GM06990 (cell line): ENCODE measurements at regions not wholly inside any gene's neighbourhood (a gene's known extent, or its start where the extent isn't known, plus 50 kb on each side); places are given as distances from the start of the nearest gene placed in this dataset.

Source experiments
- DNase-seq: peaks from one replicate; pipeline ENCODE4 v3.0.0-alpha.2; 2011; ENCODE audit not compliant: insufficient read length; ENCODE audit errors: extremely low read depth
- H3K27me3 ChIP-seq: replicated peaks from 2 replicates; pipeline ENCODE4 v1.6.0; 2011; ENCODE audit warnings: low read length; ENCODE audit not compliant: control insufficient read depth, insufficient read depth
- H3K36me3 ChIP-seq: 2 replicates; pipeline ENCODE4 v1.5.1; 2011; ENCODE audit warnings: low read length; ENCODE audit not compliant: control insufficient read depth, insufficient read depth
- H3K4me3 ChIP-seq: replicated peaks from 2 replicates; pipeline ENCODE4 v1.5.1; 2011; ENCODE audit warnings: low read depth, mild to moderate bottlenecking, control low read depth, low read length
- TF ChIP-seq, protein P1 (sequence below): IDR thresholded peaks from 2 replicates; pipeline ENCODE4 v1.5.1; 2011; ENCODE audit warnings: low read length, control low read depth, mild to moderate bottlenecking, inconsistent platforms; ENCODE audit not compliant: insufficient read depth, poor library complexity, severe bottlenecking

DNA sequence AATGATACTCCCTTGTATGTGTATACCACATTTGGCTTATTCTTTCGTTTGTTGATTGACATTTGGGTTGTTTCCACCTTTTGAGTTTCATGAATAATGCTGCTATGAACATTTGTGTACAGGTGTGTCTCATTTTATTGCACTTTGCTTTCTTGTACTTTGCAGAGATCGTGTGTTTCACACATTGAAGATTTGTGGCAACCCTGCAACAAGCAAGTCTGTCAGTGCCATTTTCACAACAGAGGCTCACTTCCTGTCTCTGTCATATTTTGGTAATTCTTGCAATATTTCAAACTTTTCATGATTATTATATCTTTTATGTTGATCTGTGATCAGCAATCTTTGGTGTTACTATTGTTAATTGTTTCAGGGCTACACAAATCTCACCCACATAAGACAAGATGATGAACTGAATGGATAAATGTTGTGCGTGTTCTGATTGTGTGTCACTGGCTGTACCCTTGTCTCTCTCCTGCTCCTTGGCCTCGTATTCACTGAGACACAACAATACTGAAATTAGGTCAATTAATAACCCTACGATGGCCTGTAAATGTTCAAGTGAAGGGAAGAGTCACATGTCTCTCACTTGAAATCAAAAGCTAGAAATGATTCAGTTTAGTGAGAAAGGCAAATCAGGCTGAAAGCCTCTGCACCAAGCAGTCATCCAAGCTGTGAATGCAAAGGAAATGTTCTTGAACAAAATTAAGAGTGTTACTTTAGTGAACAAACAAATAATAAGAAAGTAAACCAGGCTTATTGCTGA, 133.6 kb upstream of the JCAD start:
- no peak for DNase-seq
- Histone ChIP-seq H3K36me3 (no peaks in the 10 kb centered on the region), H3K4me3 (no peak overlapping the region), H3K27me3 (no peaks in the 10 kb centered on the region)
- TF ChIP-seq, protein P1, sequence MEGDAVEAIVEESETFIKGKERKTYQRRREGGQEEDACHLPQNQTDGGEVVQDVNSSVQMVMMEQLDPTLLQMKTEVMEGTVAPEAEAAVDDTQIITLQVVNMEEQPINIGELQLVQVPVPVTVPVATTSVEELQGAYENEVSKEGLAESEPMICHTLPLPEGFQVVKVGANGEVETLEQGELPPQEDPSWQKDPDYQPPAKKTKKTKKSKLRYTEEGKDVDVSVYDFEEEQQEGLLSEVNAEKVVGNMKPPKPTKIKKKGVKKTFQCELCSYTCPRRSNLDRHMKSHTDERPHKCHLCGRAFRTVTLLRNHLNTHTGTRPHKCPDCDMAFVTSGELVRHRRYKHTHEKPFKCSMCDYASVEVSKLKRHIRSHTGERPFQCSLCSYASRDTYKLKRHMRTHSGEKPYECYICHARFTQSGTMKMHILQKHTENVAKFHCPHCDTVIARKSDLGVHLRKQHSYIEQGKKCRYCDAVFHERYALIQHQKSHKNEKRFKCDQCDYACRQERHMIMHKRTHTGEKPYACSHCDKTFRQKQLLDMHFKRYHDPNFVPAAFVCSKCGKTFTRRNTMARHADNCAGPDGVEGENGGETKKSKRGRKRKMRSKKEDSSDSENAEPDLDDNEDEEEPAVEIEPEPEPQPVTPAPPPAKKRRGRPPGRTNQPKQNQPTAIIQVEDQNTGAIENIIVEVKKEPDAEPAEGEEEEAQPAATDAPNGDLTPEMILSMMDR: no peak

DNA sequence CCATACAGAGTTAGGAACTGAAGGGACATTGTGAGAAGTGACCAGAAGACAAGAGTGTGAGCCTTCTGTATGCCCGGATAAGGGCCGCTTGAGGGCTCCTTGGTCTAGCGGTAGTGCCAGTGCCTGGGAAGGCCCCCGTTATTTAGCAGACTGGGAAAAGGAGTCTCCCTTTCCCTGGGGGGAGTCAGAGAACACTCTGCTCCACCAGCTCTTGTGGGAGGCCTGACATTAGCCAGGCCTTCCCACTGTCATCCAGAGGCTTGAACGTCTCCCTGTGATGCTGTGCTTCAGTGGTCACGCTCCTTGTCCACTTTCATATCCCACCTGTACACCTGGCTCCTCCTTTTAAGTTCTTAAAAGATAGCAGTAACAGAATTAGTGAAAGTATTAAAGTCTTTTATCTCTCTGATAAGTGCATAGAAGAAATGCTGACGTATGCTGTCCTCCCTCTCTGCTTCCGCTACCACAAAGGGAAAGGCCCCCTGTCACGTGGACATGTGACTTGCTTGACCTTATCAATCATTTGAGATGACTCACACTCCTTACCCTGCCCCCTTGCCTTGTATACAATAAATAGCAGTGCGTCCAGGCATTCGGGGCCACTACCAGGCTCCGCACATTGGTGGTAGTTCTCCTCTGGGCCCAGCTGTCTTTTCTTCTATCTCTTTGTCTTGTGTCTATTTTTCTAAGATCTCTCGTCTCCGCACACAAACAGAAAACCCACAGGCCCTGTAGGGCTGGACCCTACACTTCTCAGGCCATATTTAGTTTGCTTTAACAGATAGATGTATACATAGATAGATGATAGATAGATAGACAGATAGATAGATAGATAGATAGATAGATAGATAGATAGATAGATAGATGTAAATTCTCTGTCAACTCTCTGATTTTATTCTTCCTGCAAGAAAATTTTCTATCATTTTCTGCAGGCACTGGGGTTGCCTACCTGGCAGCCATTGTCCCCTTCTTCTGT, 131.5 kb upstream of the JCAD start:
- no peaks in the 10 kb centered on the region for H3K36me3 ChIP-seq
- TF ChIP-seq, protein P1: no peak
- no peak for DNase-seq
- H3K27me3 ChIP-seq: no peaks in the 10 kb centered on the region; the same call in 1 of the 2 replicates
- H3K4me3 ChIP-seq: no peak overlapping the region

DNA sequence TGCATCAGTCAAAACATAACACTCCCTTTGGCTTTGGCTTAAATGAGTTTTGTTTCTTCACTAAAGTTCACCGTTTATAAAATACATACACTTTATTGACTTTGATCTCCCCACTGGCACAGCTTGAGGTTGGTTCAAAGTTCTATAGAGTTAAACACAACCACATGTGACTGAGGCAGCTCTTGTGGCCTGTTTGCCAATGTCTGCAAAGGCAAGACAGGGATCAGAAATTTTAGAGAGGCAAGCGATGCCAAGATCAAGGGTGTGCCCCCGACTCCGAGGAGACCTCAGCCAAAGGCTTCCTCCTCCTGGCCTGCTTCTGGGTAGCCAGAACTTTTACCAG, 129.8 kb upstream of the JCAD start:
- no peak for DNase-seq
- H3K27me3 ChIP-seq: no peaks in the 10 kb centered on the region; the same call in 1 of the 2 replicates
- no peaks in the 10 kb centered on the region for H3K36me3 ChIP-seq
- TF ChIP-seq, protein P1: no peak
- no peak overlapping the region for H3K4me3 ChIP-seq

DNA sequence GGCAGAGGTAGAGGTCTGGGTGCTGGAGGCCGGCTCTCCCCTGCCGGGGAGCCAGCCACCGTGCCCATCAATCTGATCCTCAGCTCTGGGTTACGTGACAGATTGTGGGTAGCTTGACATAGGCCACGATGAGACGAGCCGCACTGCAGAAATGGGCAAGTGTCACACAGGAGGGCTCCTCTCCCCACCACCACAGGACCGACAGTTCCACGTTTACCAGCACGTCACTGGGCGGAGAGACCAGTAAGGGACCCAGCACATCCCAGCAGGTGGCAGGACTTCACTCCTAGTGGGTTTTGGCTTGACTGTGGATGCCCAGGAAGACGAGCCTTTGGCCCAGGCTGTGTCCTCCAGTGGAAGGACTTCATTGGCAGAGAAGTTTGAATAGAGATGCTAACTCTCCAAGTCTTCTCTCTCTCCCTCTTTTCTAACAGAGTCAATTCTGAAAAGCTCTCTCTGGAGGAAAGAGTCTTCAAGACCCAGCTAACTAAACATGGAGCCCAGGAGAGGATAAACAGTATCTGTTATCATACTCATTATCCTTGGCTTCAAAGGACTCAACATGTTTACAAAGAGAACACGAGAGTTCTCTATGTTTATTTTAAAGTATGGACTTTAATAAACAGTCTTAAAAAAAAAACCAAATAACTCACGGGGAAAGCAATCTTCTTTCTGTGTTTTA, 129.3 kb upstream of the JCAD start:
- TF ChIP-seq, protein P1: no peak
- no peaks in the 10 kb centered on the region for H3K36me3 ChIP-seq
- no peaks in the 10 kb centered on the region; the same call in 1 of the 2 replicates for H3K27me3 ChIP-seq
- H3K4me3 ChIP-seq: no peak overlapping the region
- DNase-seq: no peak

DNA sequence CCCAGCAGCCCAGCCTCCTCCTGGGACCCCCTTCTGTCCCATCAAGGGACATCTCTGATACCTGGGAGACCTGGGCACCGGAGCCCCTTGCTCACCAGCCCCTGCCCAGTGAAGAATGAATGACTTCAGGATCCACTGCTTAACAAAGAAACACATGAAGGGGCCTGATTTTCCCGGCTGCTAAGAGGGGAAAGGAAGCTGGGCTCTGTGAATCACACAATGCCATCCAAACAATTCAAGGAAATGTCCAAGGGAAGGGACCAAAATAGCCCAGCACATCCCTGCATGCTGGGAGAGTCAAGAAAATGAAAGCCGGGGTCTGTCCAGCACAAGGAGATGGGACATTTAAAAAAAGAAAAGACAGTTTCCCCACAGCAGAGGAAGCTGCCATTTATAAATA, 128.7 kb upstream of the JCAD start:
- no peak overlapping the region for H3K4me3 ChIP-seq
- no peaks in the 10 kb centered on the region for H3K36me3 ChIP-seq
- no peak for DNase-seq
- TF ChIP-seq, protein P1: no peak
- no peaks in the 10 kb centered on the region; the same call in 1 of the 2 replicates for H3K27me3 ChIP-seq
